RPMI8226 (cell line): ENCODE measurements at regions not wholly inside any gene's neighbourhood (a gene's known extent, or its start where the extent isn't known, plus 50 kb on each side); places are given as distances from the start of the nearest gene placed in this dataset.

ENCODE experiments used
- DNase-seq: peaks from one replicate; pipeline ENCODE4 v3.0.0-alpha.2; 2015

DNA sequence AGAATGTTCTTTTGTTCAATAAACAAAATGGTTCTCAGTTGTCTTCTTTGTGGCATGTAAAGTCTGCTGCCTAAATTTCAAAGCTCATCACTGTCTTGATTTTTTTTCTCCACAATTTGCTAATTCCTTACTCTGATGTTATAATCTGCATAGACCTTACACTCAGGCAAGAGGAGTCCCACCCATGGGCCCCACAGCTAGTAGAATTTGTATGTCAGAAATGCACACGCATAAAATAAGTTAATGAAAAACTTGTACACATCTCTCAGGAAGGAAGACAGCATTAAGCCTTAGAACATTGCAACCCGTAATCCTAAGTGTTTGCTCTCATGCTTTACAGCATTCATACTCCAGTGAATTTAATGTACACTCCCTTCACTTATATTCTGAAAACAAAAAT lies 280.8 kb downstream of the ATXN7L3B start:
- DNase-seq = no peak

GRCh38 chr12:74820324-74820723 lies 282.7 kb downstream of the ATXN7L3B start:
- DNase-seq = no peak

DNA sequence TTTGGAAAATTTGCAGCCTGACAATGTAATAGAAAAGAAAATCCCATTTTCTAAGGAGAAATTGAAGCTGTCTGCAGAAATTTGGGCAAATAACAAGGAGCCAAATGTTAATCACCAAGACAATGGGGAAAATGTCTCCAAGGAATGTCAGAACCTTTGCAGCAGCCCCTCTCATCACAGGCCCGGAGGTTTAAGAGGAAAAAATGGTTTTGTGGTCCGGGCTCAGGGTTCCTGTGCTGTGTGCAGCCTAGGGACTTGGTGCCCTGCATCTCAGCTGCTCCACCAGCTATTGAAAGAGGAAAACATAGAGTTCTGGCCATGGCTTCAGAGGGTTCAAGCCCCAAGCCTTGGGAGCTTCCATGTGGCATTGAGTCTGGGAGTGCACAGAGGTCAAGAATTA lies 298.9 kb downstream of the ATXN7L3B start:
- no peak for DNase-seq

DNA sequence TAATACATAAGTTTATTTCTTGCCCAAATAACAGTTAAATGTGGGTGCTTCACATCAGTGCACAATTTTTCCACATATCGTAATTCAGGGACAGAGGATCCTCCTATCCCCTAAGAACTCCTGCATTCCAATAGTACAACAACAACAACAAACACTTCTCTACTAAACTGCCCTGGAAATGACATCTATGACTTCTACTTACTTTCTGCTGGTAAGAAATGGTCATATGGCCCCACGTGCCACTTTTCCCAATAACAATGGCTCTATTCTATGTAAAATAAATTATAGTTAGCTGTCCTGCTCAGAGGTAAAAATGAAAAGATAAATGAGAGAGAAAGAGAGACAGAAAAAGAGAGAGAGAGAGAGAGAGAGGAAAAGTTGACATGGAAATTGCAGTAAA lies 308.5 kb downstream of the ATXN7L3B start:
- DNase-seq = no peak

DNA sequence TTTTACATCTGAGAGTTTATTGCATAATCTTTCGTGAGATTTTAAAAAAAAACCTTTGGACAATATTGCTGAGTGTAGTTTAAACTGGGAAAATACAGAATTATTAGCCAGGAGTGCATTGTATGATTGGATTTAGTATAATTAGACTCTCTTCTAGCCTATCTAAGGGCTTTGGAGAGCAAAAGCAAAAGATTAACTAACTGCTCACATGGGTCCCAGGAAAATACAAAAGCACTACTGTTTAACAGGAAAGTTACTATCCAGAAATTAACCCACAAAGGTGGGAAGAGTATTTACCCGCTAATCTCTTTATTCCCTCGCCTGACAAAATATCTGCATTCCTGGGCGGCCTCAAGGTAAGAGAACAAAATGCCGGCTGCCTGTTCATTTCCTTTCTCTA lies 309.5 kb downstream of the ATXN7L3B start:
- DNase-seq = no peak

DNA sequence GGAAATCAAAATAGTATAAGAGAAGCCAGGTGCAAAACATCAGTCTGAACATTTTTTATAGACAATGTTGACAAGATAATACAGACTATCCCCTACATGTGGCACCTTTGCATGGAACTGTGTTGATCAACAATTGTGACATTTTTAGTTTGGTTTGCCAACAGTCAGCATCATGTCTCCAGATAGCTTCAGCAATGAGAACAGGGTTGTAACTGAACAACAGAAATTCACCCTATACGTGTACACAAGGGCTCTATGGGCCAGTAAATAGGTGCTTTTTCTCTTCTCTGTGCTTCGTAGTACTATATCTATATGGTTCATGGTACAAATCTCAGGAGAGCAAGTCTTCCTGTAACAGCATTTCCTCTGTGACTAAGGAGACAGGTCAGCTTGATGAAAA lies 310.4 kb downstream of the ATXN7L3B start:
- no peak for DNase-seq

GRCh38 chr12:74849801-74850200 lies 312.2 kb downstream of the ATXN7L3B start:
- DNase-seq = no peak

- DNase-seq = no peak
Measured at GRCh38 chr12:74871817-74872216, 334.2 kb downstream of the ATXN7L3B start.

- no peak for DNase-seq
Measured at GRCh38 chr12:74885775-74886174, 323.9 kb downstream of the KCNC2 start.

DNA sequence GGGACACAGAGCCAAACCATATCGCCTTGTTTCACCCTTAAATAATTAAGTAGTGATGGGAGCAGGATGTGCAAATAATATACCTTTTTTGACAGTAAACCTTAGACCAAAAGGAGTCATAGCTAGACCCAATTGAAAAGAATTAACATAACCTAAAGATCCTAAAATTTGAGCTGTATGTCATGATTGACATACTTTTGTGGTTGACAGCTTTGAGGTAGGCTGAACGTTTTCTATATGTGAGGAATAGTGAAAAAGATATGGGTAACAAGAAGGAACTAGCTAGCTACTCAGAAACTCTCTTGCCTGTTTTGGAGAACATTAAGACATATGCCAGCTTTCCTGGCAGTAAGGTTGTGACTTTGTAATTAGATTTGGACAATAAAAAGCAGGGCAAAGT lies 320.6 kb downstream of the KCNC2 start:
- no peak for DNase-seq

DNA sequence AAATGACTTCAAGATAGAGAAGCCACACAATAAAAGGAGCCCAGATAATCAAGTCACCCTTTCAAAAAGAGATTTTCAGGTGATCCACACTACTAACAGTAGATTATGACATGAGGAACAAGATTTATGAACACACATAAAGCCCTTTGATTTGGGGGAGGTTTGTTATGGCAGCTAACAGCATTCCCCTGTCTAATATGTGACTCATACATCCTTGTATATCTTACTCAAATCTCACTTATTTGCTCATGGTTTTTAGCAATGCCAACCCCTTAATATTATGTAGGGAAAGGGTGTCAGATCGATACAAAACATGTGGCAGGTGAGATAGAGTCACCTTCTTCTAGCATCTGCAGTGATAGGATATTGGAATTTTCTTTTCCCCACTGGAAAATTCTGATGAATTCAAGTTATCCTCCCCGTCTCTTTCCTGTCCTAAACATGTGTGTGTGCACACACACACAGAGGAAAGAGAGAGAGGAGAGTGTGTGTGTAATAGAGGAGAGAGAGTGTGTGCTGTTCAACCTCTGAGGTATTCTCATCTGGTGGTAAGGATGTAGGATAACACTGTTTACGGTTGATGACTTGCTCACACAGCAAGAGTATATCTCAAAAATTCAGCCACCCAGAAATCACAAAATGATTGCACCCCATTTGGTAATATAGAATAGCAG lies 319.9 kb downstream of the KCNC2 start:
- no peak for DNase-seq

- peak; percentile 5 for DNase-seq
Measured at GRCh38 chr12:74890237-74890599, 319.4 kb downstream of the KCNC2 start.

DNA sequence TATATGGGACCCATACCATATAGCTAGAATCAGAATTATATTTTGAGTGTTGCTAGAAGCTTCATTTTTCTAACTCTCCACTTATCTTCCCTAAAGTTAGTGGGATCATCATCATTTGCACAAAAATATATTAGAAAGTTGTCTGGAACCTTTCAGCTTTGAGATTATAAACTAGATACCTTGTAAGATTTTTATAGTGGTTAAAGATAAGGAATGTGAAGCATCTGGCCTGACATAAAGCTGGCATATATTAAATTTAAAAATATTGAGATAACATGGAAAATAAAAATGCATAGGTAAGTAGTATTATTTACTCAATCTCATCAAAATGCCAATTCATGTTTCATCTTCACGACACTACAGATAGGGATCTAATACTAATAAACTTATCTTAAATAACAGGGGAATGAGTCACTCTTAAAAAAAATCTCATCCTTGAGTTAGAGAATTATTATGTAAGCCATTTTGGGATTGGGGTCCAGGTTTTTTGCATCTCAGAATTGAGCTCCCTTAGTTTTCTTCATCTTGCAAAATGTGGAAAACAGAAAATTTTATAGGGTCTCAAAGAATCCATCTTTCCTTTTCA lies 318.5 kb downstream of the KCNC2 start:
- DNase-seq = no peak

DNA sequence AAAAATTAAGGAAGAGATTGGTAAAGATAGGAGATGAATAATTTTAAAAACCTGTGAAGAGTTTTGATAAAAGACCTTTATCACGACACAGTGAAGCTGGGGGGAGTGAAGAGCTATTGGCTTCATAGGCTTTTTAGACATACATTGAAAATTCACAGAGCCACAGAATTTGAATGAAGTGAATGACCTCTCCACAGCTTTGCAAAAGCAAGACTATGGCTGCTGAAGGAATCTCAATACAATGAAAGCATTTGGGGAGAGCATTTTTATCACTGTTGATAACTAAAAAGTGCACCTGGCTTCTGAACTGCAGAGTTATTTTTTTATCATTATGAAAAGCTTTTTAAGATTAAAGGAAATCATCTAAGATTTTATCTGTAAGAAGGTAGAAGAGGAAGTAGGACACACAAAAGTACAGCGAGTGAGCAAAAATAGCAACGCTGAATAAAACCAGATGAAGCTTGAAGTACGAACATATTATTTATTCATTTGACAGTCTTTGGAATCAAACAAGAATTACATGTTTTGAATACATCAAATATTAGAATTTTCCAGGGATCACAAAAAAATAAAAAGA lies 317.5 kb downstream of the KCNC2 start:
- DNase-seq = no peak

- no peak for DNase-seq
Measured at GRCh38 chr12:74896186-74896585, 313.5 kb downstream of the KCNC2 start.

GRCh38 chr12:74897425-74898211 lies 312.0 kb downstream of the KCNC2 start:
- DNase-seq = no peak

GRCh38 chr12:74899031-74899829 lies 310.4 kb downstream of the KCNC2 start:
- DNase-seq = no peak

DNA sequence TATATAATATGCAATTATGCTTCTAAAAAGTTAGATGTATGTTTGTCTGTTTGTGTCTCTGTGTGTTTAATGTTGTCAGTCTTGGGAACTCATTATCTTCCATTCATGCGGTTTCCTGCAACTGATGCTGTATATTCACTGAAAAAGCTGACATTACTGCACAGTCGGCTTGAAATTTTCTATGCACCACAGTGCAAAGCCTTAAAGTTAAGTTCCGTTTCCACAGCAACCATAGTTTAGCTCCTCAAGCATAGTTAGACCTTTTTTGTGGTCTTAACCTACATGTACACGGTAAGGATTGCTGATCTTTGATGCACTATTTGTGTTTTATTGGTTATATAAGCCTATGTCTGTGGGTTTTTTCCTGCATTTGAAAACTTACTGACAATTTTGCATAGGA lies 309.4 kb downstream of the KCNC2 start:
- no peak for DNase-seq

GRCh38 chr12:74903522-74903921 lies 306.1 kb downstream of the KCNC2 start:
- no peak for DNase-seq

DNA sequence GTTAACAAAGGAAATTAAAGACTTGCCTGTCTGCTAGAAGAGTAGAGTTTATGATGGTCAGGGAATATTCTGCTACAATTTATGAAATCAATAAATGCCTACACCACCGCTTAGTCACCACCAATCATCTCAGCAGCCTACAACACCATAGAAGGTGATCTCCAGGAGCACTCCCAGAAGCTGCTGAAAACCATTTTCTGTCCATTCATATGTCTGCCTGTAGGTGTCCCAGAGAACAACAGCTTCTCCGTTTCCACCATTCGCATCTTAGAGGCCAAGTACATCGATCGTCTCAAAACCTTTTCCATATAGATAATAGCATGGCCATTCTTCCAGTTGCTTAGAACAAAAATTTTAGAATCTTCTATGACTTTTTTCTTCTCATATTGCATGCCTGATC lies 303.4 kb downstream of the KCNC2 start:
- peak; percentile 6 for DNase-seq

DNA sequence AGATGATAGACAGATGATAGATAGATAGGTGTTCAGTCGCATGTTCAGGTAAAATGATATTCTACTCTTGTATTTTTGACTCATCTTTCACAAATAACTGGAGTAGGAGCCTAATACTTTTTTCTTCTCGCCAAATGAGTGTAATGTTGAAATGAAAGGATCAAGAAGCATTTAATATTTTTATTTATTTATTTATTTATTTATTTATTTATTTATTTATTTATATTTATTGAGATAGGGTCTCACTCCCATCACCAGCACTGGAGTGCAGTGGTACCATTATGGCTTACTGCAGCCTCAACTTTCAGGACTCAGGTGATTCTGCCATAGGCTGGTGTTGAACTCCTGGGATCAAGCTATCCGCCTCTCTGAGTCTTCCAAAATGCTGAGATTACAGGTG lies 298.8 kb downstream of the KCNC2 start:
- DNase-seq = no peak

- DNase-seq = no peak
Measured at GRCh38 chr12:74914378-74914777, 295.3 kb downstream of the KCNC2 start.

GRCh38 chr12:74915718-74916117 lies 293.9 kb downstream of the KCNC2 start:
- no peak for DNase-seq
